ENCODE measurements at regions not wholly inside any gene's neighbourhood (a gene's known extent, or its start where the extent isn't known, plus 50 kb on each side); places are given as distances from the start of the nearest gene placed in this dataset.

DNA sequence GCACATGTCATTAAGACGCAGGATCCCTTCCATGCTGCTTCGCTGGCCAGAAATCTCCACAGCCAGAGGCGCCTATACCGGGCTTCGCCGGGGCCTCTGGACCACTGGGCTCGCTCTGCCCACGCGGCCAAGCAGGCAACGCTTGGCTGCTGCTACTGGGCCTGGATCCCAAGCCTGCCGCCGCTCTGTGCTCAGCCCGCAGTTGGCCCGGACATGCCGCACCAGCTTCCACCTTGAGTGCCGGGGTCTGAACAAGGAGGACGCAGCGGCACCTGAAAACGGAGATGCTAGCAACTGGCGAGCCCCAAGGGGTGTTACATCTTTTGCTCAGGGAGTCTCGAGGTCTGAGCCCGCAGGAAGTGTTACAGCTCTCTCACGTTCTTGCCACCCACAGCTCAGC lies 409.9 kb upstream of the SGCG start:
- TF ChIP-seq, protein P1, sequence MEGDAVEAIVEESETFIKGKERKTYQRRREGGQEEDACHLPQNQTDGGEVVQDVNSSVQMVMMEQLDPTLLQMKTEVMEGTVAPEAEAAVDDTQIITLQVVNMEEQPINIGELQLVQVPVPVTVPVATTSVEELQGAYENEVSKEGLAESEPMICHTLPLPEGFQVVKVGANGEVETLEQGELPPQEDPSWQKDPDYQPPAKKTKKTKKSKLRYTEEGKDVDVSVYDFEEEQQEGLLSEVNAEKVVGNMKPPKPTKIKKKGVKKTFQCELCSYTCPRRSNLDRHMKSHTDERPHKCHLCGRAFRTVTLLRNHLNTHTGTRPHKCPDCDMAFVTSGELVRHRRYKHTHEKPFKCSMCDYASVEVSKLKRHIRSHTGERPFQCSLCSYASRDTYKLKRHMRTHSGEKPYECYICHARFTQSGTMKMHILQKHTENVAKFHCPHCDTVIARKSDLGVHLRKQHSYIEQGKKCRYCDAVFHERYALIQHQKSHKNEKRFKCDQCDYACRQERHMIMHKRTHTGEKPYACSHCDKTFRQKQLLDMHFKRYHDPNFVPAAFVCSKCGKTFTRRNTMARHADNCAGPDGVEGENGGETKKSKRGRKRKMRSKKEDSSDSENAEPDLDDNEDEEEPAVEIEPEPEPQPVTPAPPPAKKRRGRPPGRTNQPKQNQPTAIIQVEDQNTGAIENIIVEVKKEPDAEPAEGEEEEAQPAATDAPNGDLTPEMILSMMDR (conservative IDR thresholded peaks at IDR 0.05; ENCODE audit: low read depth, low read length) = no peak
- TF ChIP-seq EZH2phosphoT487 (IDR thresholded peaks at IDR 0.05; ENCODE audit: borderline replicate concordance, low read length) = no peak
